HG03457 (cell line): ENCODE measurements at regions not wholly inside any gene's neighbourhood (a gene's known extent, or its start where the extent isn't known, plus 50 kb on each side); places are given as distances from the start of the nearest gene placed in this dataset.

Source experiments
- ATAC-seq: cut with Tn5 transposase; IDR thresholded peaks from one replicate; pipeline ENCODE4 v1.9.1; 2021; ENCODE audit warnings: moderate number of reproducible peaks; ENCODE audit not compliant: unreplicated experiment

DNA sequence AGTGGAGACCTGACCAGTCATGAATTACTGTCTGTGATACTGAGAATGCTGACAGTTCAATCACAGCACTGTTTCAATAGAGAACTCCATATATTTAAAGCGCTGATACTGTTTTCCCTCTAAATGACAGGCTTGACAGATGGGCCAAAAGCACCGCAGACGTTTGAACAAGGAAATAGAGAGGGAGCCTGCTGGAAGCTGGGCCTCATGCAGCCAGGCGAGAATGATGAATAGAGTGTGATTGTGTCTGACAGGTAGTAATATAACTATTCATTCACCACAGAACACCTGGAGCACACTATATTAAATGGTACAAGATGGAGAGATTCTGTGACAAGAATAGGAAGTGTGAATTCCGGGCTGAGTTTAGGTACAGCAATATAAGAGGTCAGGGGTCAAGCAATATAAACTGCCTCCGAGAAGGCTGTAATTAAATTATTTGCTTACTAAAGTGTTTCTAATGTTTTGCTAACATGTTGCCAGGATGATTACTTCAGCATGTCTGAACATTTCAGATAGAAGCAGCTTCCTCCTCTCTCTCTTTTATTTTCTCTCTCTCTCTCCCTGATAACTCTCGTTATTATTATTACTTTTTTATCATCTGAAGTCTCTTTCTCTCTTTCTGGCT lies 297.7 kb downstream of the CSNK1G3 start:
- no peak for ATAC-seq

DNA sequence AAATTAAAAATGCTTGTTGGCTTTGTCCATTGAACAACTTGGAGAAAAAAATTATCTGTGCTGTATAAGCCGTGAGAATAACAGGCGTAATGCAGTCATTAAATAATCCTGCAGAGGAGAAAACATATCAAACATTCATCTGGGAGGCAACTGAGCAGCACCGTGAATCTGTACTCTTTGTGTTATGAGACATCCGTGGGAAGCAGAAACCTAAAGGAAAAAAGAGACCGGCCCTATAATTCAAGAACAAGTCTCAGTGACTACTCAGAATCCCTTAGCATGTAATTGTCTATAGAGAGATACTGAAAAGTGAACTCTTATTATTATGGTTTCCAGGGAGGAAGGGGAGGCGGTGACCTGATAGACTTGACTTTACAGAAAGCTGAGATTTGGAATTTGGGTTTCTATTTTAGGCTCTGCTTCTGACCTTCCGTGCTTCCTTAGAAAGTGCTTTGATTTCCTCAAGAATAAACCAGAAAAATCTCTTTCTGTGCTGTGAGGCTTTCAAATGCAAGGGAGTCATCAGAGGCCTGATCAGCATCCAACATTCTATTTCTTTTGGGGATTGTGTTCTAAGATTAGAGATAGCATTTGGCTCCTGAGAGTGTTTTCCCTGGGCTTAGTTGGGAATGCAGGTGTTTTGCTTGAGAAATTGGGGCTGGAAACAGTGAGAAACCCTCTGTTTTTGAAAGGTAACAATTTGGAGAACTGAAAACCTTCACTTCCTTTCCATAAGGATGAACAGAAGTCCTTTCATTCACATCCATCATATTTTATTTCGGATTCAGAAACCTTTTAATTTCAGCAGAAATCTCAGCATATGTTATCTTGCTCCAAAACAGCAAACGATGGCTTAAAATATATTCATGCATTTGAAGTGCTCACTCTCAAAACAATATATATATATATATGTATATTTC lies 296.7 kb downstream of the CSNK1G3 start:
- ATAC-seq, result no peak

DNA sequence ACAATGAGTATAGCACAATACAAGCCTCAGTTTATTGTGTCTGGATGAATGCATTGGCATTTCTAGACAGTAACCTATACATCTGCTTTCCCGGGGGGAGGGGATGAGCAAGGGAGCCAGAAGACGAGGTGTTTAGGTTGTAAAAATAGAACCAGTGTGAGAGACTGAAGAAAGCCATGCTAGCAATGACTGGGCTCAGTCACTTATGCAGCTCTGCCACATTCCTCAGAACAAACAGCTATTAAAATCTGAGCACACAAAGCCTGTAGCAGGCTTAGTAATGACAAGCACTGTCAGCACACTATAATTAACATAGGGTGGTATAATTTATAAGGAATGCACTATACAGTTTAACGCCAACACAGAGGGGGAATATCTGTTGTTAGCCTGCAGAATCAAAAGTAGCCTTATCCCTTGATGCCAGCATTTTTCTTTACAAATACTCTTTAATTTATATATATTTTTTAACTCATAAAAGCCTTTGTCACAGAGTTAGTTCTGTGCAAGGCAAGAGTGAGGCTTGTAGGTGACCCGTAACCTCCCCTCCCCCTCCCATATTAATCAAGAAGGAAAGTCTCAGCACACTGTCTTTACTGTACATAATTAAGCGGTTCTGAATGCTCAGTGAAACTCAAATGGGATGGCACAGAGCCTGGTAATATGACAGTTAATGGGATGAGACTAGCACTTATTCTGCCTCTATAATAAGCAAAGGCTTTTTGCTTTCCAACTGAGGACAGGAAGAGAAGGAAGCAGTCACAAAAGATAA lies 295.4 kb downstream of the CSNK1G3 start:
- no peak for ATAC-seq

DNA sequence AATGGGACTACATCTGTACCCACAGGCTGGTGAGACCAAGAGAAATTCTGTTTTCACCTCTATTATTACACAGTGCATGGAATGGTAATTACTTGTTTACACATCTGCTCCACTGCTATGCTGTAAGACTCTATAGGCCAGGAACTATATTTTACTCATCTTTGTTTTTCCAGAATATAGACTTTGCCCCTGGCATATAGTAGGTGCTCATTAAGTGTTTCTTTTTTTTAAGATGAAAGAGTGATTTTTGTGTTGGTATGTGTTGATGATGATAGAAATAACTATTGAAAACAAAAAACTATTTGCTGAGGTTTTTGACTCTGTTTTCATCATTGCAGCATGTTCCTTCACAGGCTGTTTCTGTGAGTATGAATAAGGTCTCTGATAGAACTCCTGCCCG lies 294.7 kb downstream of the CSNK1G3 start:
- no peak for ATAC-seq

DNA sequence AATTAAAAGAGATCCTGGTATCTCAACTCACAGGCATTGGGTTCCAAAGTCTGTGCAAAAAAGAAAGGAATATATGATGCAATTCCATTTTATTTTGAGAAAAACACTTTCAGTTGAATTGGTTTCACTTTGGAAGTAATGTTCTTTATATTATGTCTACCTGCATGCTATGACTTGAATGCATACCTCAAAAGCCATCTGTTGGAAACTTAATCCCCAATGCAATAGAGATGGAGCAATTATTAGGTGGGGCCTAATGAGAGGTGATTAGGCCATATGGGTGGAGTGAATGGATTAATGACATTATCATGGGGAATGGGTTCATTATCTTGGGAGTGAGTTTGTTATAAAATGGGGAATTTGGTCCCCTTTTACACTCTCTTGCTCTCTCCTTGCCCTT lies 293.3 kb downstream of the CSNK1G3 start:
- ATAC-seq, result no peak

DNA sequence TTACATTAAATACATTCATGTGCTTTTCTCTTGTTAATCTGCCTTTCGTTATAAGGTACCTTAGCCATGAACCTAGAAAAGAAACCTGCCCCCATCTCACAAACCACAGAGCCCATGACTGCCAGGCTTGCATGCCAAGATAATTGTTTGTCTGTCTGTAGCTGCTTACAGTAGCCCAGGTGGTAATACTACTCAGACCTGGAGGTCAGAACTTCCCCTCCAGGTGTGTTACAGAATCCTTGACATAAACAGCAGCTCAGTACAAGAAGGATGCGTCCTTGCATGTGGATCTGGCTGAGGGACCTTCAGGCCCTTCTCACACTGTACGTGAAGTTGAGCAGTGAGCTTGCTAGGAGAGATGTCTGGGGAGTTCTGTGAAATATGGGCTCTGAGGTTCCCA lies 291.4 kb downstream of the CSNK1G3 start:
- no peak for ATAC-seq

DNA sequence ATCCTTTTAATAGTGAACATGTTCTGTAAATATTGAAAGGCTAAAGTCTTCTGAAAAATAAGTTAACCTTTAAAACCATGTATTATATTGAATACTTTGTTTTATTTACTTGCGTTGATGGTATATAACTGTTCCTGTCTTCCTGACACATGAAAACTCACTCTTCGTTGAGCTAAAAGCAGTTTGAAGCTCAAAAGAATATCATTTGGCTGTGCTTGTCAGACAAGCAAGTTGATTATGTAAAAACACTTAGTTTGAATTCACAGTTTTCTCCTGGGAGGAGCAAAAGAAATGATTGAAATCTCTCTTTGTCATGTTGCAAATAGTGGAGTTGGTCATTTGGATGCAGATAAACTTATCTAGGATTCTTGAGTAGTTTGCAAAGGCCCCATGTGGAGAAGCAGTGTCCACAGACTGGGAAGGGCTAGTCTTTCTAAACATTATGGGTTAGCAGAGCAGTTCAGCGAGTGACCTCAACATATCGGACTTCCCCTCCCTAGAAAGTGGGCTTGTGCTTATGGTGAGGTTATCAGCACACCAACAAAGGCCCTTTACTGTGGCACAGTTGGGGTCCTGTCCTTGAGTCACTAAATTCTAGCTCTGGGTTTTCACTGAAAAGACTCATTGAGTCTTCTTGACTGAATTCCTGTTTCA lies 290.4 kb downstream of the CSNK1G3 start:
- ATAC-seq, result no peak

DNA sequence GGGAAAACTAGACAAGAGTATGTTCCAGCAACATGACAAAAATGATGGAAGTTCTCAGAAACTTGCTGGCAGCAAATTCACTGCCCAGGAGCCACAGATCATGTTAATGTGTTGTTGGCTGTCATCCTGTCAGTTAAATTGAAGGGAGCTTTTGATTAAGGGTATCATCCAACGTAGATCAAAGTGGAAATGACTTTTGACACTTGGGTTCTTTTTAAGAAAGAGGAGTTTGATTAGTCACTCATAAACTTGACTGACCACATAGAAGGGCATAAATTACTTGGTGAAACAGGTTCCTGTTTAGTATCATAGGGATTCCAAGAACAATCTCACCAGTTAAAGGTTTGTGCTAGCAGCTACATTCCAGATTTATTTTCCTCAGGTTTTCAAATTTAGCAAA lies 288.7 kb downstream of the CSNK1G3 start:
- no peak for ATAC-seq

DNA sequence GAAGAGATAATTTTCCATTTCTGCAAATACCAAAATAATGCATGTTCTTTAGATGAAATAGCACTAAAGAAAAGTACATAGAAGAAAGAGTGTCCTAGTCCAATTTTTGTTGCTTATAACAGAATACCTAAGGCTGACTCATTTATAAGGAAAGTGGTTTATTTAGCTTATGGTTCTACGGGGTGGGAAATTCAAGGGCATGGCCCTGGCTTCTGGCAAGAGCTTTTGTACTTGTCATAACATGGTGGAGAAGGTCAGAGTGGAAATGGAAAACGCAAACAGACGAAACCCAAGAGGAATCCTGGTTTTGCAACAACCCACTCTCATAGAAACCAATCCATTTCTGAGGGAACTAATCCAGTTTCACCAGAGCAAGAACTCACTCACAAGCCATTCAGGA lies 283.7 kb downstream of the CSNK1G3 start:
- no peak for ATAC-seq

DNA sequence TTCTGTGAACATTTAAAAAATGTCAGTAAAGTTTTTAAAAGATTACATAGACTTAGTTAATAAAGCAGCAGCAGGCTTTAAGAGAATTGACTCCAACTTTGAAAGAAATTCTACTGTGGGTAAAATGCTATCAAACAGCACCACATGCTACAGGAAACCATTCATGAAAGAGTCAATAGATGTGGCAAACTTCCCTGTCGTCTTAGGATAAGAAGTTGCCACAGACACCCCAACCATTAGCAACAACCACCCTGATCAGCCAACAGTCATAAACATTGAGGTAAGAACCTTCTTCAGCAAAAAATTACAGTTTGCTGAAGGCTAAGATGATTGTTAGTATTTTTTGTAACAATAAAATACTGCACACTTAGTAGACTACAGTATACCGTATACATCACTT lies 278.2 kb downstream of the CSNK1G3 start:
- ATAC-seq, result no peak

DNA sequence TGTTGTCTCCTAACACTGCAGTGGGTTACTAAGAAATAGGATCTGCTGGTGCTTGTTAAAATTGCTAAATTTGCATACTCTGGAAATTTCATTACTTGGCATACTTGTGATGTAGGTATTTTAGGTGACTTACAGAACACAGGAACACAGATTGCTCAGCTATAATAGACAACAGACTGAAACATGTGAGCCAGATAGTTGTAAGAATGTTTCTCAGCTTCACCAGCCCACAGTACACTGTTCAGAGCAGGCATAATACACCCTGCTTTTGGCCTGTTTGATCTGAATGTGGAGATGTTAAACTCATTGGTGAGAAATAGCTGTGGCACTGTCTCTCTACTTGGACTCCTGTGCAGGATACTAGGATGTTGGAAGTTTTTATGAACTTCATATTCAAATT lies 275.7 kb downstream of the CSNK1G3 start:
- no peak for ATAC-seq

DNA sequence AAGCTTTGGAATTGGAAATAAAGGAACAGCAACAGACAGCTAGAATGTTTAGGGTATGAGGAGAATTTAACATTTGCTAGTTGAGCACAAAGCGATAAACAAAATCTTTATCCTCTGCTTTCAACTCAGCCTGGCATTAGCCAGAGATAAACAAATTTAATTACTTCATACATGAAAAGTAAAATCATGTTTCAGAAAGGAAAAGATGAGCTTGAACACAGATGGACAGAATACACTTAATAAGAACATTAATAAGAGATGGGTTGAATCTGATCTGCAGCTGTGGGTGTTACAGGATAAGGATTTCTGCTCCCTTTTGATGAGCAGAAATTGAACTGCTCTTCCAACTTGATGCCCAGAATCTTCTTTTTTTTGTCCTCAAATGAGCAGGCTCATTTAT lies 275.2 kb downstream of the CSNK1G3 start:
- ATAC-seq, result no peak

DNA sequence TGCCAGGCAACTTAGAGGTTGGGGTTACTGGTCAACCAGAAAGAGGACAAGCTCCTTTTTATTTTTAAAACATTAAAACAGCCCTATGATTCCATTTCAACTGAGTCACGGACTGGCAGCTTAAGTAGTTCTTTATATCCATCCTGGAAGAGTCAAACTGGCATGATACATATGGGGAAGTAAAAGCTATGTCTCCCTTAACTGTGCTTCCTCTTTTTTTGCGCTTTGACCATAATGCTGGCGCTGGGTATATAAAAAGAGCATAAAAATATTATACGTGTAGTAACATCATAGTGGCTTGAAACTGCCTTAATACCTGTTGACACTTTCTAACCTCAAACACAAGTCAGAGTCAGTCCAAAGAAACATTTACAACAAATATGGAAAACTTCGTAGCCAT lies 274.4 kb downstream of the CSNK1G3 start:
- no peak for ATAC-seq

DNA sequence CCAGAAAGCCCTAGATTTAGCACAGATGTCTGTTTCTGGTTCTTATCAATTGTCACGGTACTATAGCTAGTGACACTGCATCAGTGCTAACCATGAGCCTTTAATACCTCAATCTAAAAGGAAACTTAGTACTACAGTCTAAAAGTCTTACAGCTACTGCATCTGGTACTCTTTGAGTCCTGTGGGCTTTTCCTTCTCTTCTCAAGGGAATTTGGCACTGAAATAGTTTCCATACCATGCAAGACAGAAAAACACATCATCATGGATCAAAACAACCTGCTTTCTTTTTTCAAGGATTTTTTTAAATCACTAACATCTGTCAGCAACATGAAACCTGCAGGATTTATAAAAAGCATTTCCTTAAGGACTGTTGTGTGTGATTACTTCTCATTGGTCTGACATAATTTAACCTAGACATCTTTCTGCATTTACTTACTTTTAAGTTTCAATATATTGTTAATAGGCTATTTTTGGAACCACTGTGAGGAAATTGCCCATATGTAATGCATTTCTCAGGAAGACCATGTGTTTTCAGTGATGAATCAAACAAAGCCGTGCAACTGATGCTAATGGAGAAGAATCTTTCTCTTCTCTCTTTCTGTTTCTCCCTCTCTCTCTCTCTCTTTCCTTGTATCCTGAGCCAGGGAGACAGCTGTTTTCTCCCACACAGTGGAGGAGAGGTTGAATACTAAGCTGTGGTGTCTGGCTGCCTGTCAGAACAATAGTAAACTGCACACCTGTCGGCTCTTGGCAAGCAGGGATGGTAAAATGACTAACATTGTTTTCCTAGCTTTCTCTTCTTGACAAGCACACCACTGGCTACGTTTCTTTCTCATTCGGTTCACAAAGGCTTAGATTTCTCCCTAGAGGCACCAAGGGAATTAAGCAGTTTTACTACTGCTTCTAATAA lies 273.4 kb downstream of the CSNK1G3 start:
- no peak for ATAC-seq

DNA sequence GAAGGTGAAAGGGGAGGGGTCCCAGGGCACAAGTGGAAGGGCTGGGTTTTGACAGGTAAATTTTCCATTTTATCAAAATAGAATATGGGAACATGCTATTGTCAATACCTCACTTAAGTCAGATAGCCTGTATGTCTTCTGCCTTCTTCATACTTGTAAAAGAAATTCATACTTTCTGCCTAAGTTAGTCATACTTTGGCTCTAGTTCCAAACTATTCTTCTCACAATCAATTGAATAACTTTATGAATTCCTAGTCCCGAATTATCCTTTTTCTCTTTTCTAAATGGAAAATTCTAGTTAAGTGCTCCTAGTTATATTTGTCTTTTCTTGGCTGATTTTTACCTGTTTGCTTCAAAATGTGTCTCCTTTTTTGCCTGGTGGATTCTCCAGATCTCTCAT lies 271.4 kb downstream of the CSNK1G3 start:
- ATAC-seq, result no peak

DNA sequence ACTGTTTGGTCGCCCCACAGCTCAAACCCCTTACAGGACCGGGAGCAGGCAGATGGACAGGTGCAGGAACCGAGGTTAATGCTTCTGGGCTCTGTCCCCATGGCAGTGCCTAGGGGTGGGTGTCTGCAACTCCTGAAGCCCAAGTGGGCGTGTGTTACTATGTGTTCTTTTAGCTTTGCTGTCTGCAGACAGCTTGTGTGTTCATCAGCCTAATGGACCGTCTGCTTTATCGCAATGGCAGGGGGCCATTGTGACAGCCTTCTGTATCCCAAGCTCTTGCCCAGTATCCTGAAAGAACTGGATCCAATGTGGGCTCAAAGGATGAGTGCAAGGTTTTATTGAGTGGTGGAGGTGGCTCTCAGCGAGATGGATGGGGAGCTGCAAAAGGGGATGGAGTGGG lies 266.7 kb downstream of the CSNK1G3 start:
- no peak for ATAC-seq

DNA sequence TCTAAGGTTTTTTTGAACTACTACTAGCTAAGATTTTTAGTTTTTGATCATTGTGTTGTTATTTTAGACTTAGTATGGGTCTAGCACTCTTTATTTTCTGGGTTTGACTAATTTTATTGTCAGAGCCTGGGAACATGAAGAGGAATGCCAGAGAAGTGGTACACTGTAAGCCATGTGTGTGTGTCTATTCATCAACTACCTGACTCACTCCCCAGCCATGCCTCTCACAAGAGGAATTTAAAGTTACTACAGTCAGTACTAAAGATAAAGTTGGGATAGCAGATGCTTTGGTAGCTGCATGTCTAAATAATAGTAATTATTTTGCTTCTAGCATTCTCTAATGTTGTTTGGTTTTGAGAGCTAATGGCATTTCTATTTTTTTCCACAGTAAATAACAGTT lies 264.8 kb downstream of the CSNK1G3 start:
- no peak for ATAC-seq

DNA sequence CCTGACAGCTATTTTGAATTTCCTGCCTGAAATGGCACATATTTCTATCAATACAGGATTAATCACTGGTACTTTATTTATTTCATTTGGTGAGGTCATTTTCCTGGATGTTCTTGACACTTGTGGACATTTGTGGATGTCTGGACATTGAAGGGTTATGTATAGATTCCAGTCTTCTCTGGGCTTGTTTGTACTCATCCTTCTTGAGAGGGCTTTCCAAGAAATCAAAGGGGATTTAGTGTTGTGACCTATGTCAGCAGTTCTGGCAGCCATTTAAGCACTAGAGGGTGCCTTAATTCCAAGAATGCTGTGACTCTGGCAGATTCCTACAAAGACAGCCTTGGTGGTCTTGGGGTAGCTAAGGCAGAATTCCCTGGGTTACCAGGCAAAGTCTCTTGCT lies 259.7 kb downstream of the CSNK1G3 start:
- no peak for ATAC-seq

DNA sequence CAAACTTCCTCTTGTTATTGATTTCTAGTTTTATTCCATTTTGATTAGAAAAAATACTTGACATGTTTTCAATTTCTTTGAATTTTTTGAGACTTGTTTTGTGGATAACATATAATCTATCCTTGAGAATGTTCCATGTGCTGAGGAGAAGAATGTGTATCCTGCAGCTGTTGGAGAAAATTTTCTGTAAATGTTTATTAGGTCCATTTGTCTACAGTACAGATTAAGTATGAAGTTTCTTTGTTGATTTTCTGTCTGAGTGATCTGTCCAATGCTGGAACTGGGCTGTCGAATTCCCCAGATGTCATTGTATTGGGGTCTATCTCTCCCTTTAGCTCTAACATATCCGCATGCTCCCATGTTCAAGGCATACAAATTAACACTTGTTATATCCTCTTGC lies 251.2 kb downstream of the CSNK1G3 start:
- no peak for ATAC-seq

DNA sequence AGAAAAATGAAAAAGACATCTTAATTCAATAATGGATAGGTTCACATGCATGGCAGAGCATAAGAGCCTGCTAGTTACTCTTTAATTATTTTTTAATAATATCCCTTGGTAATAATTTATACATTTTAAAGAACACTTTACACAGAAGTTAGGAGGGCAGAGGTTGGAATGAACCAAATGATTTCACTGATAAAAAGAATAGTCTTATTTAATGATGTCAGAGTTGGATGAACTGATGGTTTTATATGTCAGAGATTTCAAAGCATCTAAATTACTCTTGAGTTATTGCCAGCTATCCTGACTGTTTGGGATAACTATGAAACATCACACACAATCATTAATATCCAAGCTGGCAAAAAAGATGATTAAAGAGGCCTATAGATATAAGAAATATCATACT lies 244.8 kb downstream of the CSNK1G3 start:
- no peak for ATAC-seq
